Dedifferentiated amniotic fluid mesenchymal stem cell (primary cell): ENCODE measurements at regions not wholly inside any gene's neighbourhood (a gene's known extent, or its start where the extent isn't known, plus 50 kb on each side); places are given as distances from the start of the nearest gene placed in this dataset.
"Not testable (repeated sequence)": the region's sequence is repeated elsewhere in the genome, so short reads cannot be mapped to it uniquely, and the experiment has no call there.

Experiments
- DNase-seq: peaks from one replicate; pipeline ENCODE4 v3.0.0-alpha.2; 2016; ENCODE audit errors: extremely low spot score

DNA sequence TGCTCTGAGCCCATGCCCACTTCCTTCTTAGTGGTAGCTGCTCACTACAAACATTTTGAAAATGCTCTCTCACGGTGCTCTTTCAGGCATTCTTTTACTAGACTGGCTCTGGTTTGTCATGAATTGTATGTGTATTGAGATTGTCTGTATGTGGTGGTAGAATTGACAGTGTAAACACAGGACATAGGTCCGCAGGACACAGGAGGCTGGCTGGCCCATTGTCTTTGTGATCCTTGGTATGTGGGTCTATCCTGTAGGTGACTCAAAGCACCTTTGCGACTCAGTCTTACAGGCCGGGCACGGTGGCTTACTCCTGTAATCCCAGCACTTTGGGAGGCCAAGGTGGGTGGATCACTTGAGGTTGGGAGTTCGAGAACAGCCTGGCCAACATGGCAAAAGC is 250.9 kb downstream of the C12orf75 start:
- no peak for DNase-seq

- DNase-seq, result no peak
Measured at GRCh38 chr12:105585107-105585506, 254.6 kb downstream of the C12orf75 start.

GRCh38 chr12:105587237-105587636 is 256.7 kb downstream of the C12orf75 start:
- DNase-seq, result no peak

DNA sequence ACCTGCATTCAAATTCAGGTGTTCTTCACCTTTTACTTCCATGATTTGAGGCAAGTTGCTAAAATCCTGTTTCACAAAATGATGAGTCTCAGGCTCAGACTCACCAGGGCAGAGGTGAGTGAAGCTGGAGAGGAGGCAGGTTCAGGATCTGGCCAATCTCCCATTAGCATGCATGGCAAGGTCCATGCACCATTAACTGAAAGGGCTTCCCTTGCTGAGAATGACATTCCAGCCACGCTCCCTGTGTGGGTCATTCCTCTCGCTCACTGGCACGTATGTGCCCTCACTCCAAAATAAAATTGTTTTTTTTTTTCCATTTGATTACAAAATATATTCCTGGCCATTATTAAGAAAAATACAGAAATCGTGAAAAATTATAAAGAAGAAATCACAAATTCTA is 257.6 kb downstream of the C12orf75 start:
- no peak for DNase-seq

DNA sequence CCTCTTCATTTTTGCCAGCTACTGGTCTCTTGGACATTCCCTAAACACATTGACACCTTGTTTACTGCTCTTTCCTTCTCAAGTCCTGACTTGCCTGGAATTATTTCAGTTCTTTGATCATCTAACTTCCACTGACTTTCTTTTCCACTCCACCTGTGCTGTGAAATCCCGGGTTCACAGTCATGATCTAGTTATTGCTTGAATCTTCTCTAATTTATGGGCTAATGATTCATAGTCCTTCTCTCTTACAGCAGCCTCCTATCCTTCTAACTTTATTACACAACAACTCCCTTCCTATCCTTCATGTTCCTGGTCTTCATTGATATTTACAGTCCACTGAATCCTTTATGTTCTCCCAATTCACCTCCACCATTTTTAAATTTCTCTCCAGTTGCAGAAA is 260.1 kb downstream of the C12orf75 start:
- no peak for DNase-seq

DNA sequence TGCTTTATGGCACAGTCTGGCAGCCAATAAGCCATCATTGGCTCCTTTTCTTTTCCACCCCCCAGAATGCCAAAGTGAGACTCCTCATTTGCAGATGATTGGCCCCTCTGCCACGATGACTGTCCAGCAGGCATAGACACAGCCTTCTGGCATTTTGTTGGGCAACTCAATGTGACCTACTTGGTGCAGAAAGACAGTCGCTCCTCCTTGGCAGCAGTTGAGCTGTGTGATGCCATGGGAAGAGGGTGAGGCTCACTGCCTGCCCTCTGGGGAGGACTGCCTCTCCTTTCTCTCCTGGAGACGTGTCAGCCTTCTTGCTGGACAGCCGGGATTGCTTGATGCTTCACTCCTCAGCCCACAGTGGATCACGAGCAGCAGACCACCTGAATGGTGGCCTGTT is 264.9 kb downstream of the C12orf75 start:
- DNase-seq, result no peak

- DNase-seq, result no peak
Measured at GRCh38 chr12:105596731-105597130, 266.2 kb downstream of the C12orf75 start.

- no peak for DNase-seq
Measured at GRCh38 chr12:105598031-105598430, 267.5 kb downstream of the C12orf75 start.

DNA sequence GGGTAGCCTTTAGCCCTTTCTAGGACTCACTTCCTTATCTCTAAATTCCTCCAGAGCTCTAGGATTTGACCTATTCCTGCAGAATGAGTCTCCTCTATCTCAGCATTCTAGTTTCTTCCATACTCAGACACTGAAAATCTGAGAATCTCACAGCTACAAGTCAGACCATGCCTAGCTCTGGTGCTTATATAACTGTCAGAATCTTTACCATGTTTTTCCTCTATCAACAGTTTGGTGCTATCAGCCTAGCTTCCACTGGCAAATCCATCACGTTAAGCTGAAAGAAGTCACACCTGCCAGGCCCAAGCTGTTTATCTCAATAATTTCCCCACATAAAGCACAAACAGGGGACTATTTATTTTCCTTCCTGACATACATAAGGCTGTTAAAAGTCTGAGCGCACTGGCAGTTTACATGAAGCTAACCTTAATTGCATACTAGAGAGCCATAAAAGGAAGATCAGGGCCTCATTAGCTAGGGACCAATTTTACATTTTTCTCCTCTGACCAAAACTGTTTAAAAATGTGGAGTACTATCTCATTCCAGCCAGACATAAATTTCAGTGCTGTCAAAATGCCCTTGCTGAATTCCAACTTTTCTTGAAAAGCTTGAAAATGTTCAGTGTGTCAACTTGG is 270.5 kb downstream of the C12orf75 start:
- DNase-seq, result no peak

DNA sequence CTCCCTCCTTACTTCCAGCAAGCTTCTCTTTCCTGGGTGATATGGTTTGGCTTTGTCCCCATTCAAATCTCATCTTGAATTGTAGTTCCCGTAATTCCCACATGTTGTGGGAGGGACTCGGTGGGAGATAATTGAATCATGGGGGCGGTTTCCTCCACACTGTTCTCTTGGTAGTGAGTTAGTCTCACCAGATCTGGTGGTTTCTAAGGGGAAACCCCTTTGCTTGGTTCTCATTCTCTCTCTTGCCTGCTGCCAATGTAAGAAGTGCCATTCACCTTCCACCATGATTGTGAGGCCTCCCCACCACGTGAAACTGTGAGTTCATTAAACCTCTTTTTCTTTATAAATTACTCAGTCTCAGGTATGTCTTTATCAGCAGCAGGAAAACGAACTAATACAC is 271.8 kb downstream of the C12orf75 start:
- not testable (repeated sequence) for DNase-seq

- not testable (repeated sequence) for DNase-seq
Measured at GRCh38 chr12:105604281-105604680, 273.8 kb downstream of the C12orf75 start.

- not testable (repeated sequence) for DNase-seq
Measured at GRCh38 chr12:105606613-105607012, 276.1 kb downstream of the C12orf75 start.

DNA sequence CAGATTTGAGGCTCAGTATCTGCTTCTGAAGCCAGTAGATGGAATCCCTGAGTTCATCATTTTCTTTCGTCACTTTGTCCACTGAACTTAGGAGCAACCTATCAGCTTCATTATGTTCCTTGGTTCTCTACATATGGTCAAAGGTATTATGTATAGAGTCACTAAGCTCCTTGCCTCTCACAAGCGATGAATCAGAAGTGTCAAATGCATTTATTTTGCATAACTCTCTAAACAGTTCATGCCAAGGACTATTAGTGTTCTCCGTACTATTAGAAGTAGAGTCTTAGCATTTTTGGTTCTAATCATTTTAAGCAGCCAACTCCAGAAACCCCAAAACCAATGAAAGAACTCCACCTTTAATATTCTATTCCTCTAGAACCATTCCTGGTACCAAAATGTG is 278.5 kb downstream of the C12orf75 start:
- not testable (repeated sequence) for DNase-seq

DNA sequence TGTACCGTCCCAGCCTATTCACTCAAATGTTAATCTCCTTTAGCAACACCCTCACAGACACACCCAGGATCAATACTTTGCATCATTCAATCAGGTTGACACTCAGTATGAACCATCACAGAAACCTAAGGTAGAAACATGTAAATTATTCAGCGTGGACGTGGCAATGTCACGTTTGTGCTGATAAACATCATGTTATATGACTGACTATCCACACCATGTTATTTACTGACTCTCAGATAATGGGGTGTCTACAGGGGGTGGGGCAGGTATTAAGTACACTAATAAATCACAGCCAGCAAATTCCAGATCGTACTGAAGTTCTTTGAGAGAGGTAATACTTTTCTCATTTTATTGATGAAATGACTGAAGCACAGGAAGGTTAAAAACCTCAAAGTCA is 280.0 kb downstream of the C12orf75 start:
- DNase-seq, result no peak

DNA sequence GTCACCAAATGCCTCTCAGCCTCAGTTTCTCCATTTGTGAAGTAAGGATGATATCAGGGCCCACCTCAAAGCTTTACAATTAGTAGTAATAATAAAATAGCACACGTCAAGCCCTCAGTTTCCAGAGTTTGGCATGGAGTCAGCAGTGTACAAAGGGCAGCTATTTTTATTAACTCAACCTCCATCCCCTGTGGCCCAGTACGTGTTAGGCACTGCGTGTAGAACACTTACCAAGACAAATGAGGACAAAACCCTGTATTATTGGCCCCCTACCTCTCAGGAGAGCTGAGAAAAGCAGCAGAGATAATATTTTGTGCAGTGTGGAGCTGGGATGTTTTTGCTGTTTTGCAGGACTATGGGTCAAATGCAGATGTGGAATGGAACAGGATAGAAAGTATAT is 280.8 kb downstream of the C12orf75 start:
- no peak for DNase-seq

DNA sequence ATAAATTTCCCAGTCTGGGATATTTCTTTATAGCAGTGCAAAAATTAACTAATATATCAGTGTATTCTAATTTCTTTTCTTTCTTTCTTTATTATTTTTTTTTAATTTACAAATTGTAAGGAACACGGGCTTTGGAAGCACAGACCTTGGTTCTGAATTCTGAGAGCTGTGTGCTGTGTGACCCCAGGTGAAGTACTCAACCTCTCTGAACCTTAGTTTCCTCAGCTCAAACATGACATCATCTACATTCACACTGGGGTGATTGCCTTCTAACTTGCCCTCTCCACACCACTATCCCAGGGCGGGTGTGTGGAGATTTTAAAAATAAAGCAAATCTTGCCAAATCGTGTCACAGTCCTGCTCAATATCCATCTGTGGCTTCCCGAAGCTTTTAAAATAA is 282.8 kb downstream of the C12orf75 start:
- no peak for DNase-seq

GRCh38 chr12:105613887-105614286 is 283.4 kb downstream of the C12orf75 start:
- DNase-seq, result no peak

- no peak for DNase-seq
Measured at GRCh38 chr12:105616971-105617540, 286.6 kb downstream of the C12orf75 start.

- DNase-seq, result no peak
Measured at GRCh38 chr12:105622220-105622619, 291.7 kb downstream of the C12orf75 start.

DNA sequence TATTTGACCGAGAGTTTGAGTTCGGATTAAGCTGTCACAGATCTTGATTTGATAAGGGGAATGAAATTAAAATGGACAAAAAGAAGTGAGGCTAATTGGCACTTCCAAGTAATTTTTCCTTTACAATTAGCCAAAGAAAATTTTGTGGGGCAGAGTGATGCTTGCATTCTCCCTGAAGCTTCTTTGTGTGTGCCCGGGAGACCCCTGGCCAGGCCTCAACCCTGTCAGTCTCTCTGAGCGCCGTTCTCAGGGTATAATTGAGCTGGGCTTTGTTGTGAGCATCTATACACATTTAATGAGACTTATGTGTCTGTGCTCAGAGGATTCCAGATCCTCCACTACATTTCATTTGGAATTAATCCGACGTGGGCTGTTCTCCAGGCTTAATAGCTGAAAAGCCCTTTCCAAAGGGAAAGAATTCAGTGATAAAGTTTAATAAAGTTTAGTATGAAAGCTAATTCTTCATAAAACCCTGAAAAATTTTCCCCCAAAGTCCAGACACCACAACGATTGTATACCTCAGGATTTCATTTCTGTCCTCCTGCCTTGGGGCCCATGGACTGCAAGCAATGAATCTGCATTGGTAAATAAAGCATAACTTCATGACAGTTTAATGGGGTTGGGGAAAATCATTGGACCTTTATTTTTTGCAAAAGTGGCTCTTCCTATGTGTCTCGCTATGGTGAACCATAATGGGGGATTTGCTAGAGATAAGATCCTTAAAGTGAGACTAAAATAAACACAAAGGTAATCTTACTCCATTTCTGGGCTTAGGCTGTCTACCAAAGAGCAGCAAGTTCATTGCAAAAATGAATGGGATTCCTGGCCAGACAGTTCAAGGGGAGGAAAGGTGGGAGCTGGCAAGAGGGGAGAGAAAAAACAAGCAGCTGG is 292.6 kb downstream of the C12orf75 start:
- no peak for DNase-seq

GRCh38 chr12:105626653-105627052 is 296.2 kb downstream of the C12orf75 start:
- DNase-seq, result no peak

GRCh38 chr12:105637470-105637869 is 307.0 kb downstream of the C12orf75 start:
- no peak for DNase-seq

- DNase-seq, result no peak
Measured at GRCh38 chr12:105640761-105641160, 310.3 kb downstream of the C12orf75 start.
